A673 (cell line): ENCODE measurements at regions not wholly inside any gene's neighbourhood (a gene's known extent, or its start where the extent isn't known, plus 50 kb on each side); places are given as distances from the start of the nearest gene placed in this dataset.

Experiments
- CTCF ChIP-seq: fragments of 300-800, 200-600 bp; sonication (generic); conservative IDR thresholded peaks from 2 replicates; pipeline ENCODE4 v1.5.1; 2017; ENCODE audit warnings: low read depth, mild to moderate bottlenecking, antibody characterized with exemption, low read length, moderate library complexity, mixed read lengths
- EZH2 ChIP-seq: fragments of 200-600 bp; sonication (generic); IDR thresholded peaks from 2 replicates; pipeline ENCODE4 v1.6.1; 2017; ENCODE audit warnings: borderline replicate concordance, low read depth, mild to moderate bottlenecking, mixed read lengths, antibody characterized with exemption, low read length; ENCODE audit not compliant: poor library complexity, severe bottlenecking

- TF ChIP-seq CTCF, result no peak
- no peak for TF ChIP-seq EZH2
Measured at GRCh38 chr6:117074672-117075071, 190.7 kb upstream of the VGLL2 start.
